Natural killer cell (primary cell): ENCODE measurements at regions not wholly inside any gene's neighbourhood (a gene's known extent, or its start where the extent isn't known, plus 50 kb on each side); places are given as distances from the start of the nearest gene placed in this dataset.

Source experiments
- ATAC-seq, 3 donors: fragments of 150-1000 bp in 2 of 3; fragments of 200-7000 bp in 1 of 3; cut with Tn5 transposase; 1 replicate in 1 of 3; 2 replicates in 2 of 3; pipeline ENCODE4 v1.10.0; 2021; ENCODE audit warnings: mild to moderate bottlenecking in 2 of 3, moderate library complexity in 2 of 3
- DNase-seq, 2 donors: peaks; one replicate each; pipeline versions ENCODE4 v3.0.0 to v3.0.0-alpha.2; 2013 to 2021; ENCODE audit warnings: mixed read lengths in 1 of 2
- H3K27ac ChIP-seq: one replicate; pipeline ENCODE4 v1.5.1; 2013; ENCODE audit warnings: mild to moderate bottlenecking, low read length
- H3K27me3 ChIP-seq: one replicate; pipeline ENCODE4 v1.6.1; 2013; ENCODE audit warnings: low read length; ENCODE audit not compliant: control insufficient read depth, insufficient read depth
- H3K36me3 ChIP-seq: one replicate; pipeline ENCODE4 v1.6.1; 2013; ENCODE audit warnings: low read length; ENCODE audit not compliant: control insufficient read depth, insufficient read depth
- H3K4me1 ChIP-seq: one replicate; pipeline ENCODE4 v1.6.1; 2013; ENCODE audit warnings: low read length; ENCODE audit not compliant: control insufficient read depth, insufficient read depth
- H3K4me3 ChIP-seq: one replicate; pipeline ENCODE4 v1.5.1; 2013; ENCODE audit warnings: low read length
- H3K9me3 ChIP-seq: one replicate; pipeline ENCODE4 v1.6.1; 2013; ENCODE audit warnings: low read length; ENCODE audit not compliant: control insufficient read depth, insufficient read depth
- H3K27ac Mint-ChIP-seq, 2 donors: one replicate each; pipeline ENCODE4 v1.8.0; 2022; ENCODE audit warnings: mild to moderate bottlenecking in 2 of 2, mixed read lengths in 2 of 2, moderate library complexity in 1 of 2
- H3K27me3 Mint-ChIP-seq, 2 donors: one replicate each; pipeline ENCODE4 v1.8.0; 2022; ENCODE audit warnings: low read depth in 2 of 2, mixed read lengths in 2 of 2
- H3K36me3 Mint-ChIP-seq: one replicate; pipeline ENCODE4 v1.8.0; 2022; ENCODE audit warnings: mixed read lengths
- H3K4me1 Mint-ChIP-seq, 2 donors: one replicate each; pipeline ENCODE4 v1.8.0; 2022; ENCODE audit warnings: mixed read lengths in 2 of 2
- H3K4me3 Mint-ChIP-seq: one replicate; pipeline ENCODE4 v1.8.0; 2022; ENCODE audit warnings: mild to moderate bottlenecking, moderate library complexity, mixed read lengths
- H3K9me3 Mint-ChIP-seq, 2 donors: one replicate each; pipeline ENCODE4 v1.8.0; 2022; ENCODE audit warnings: mixed read lengths in 2 of 2
- WGBS: methylation state at CpG from one replicate; pipeline ENCODE4 v1.1.7; 2013; ENCODE audit warnings: missing lambda C conversion rate; ENCODE audit not compliant: insufficient coverage; 5-methylcytosine and 5-hydroxymethylcytosine counted together
- intact Hi-C: fragments of 100-400 bp; cut with micrococcal nuclease; formaldehyde crosslinking; loops from one replicate; pipeline ENCODE4 v1.14.2; 2022
- TF ChIP-seq, protein P1 (sequence below): fragments of 200-600 bp; IDR thresholded peaks from one replicate; pipeline ENCODE4 v1.8.0; 2022; ENCODE audit warnings: antibody characterized with exemption

DNA sequence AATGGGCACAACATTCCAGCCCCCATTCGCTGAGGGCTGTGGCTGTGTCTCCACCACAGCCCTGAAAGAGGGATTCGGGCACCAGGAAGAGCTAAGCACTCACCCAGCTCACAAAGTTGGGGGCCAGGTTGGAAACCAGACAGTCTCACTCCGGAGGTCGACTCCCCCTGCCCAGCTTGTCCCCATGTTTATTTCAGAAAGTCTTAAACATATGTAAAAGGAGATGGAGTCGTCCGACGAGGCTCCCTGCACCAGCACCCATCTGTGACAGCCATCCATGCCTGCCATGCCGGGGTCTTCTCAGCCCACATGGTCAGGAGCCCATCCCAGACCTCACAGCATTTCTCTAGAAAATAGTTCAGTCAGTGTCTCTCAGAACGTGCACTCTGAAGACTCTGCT is 63.6 kb upstream of the STX16 start:
- intact Hi-C loops = no loop called here
- Histone ChIP-seq H3K36me3 (no peaks in the 10 kb centered on the region), H3K4me1 (peaks cover 11% of the 10 kb centered on the region), H3K4me3 (no peak overlapping the region), H3K9me3 (no peaks in the 10 kb centered on the region), H3K27ac (no peak overlapping the region), H3K27me3 (no peaks in the 10 kb centered on the region)
- H3K4me3 Mint-ChIP-seq = no peak overlapping the region
- H3K27ac Mint-ChIP-seq = no peak overlapping the region
- H3K4me1 Mint-ChIP-seq = peaks cover 0 to 6% of the 10 kb centered on the region in 2 donors
- TF ChIP-seq, protein P1, sequence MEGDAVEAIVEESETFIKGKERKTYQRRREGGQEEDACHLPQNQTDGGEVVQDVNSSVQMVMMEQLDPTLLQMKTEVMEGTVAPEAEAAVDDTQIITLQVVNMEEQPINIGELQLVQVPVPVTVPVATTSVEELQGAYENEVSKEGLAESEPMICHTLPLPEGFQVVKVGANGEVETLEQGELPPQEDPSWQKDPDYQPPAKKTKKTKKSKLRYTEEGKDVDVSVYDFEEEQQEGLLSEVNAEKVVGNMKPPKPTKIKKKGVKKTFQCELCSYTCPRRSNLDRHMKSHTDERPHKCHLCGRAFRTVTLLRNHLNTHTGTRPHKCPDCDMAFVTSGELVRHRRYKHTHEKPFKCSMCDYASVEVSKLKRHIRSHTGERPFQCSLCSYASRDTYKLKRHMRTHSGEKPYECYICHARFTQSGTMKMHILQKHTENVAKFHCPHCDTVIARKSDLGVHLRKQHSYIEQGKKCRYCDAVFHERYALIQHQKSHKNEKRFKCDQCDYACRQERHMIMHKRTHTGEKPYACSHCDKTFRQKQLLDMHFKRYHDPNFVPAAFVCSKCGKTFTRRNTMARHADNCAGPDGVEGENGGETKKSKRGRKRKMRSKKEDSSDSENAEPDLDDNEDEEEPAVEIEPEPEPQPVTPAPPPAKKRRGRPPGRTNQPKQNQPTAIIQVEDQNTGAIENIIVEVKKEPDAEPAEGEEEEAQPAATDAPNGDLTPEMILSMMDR = no peak
- peaks cover 18 to 21% of the 10 kb centered on the region in 2 donors for H3K27me3 Mint-ChIP-seq
- ATAC-seq (no peak), DNase-seq (no peak)
- 81% methylated on average over 9 of the region's 9 CpGs for WGBS
- H3K9me3 Mint-ChIP-seq = no peaks in the 10 kb centered on the region
- no peaks in the 10 kb centered on the region for H3K36me3 Mint-ChIP-seq

DNA sequence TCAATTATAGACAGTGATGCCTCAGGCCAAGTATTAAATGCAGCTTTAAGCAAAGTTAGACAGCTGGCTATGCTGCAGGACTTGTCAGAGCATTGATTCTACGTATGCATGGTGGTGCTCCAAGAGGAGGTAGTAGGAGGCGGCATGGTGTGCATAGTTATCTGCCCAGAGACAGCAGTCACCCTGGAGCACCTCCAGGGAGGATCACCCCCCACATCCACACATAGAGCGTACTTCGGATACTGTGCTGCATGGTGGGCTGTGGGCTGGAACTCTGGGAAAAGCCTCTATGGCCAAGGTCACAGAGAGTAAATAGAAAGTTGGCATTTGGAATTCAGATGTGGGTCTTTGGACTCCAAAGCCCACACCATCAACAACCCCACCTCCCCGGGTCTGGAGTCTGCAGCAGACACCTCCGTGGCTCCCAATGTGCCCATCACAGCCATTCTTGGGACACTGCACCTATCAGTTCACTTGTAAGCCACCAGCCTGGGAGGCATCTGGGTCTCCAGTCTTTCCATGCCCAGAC is 64.5 kb upstream of the STX16 start:
- H3K36me3 ChIP-seq = no peaks in the 10 kb centered on the region
- ATAC-seq = no peak
- WGBS = 81% methylated on average over 4 of the region's 6 CpGs

DNA sequence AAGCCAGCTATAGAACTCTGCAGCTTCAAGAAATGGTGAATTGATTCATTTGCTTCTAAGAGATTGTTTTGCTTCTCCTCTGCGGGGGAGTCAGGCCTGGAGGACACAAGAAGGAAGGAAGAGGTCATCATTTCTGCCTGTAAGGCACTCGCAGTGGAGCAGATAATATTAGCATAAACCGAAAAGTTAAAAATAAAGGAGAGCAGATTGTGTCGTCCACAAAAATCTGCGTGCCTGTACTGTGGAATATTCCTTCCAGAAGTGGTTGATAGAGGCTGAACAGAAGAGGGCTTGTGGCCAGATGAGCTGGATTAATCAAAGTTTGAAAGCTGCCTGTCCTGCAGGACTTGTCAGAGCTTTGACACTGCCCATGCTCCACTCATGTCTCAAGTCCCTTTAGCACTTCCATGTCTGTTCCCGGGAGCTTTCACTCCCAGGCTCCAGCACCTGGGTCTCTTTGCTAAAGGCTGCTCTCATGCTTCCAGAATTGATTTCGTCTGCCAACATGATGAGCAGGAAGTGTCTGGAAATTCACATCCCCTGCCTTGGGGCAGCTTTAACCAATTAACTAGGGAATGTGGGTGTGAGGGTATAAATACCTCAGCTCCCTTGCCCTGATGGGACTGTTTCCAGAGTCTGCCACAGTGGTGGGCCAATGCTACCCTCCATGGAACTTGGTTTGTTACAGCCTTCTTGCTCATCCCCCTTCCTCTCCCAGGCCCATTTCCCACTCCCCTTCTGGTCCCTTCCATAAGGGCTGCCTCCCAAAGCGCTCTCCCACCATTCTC is 65.1 kb upstream of the STX16 start:
- no peaks in the 10 kb centered on the region for H3K4me1 Mint-ChIP-seq
- intact Hi-C loops = no loop called here
- Histone ChIP-seq H3K27ac (no peak overlapping the region), H3K4me3 (no peak overlapping the region), H3K27me3 (no peaks in the 10 kb centered on the region), H3K9me3 (no peaks in the 10 kb centered on the region), H3K4me1 (peaks cover 2% of the 10 kb centered on the region), H3K36me3 (no peaks in the 10 kb centered on the region)
- no peaks in the 10 kb centered on the region for H3K36me3 Mint-ChIP-seq
- ATAC-seq = no peak
- no peak overlapping the region for H3K27ac Mint-ChIP-seq
- DNase-seq = no peak
- peaks cover 12 to 20% of the 10 kb centered on the region in 2 donors for H3K27me3 Mint-ChIP-seq
- TF ChIP-seq, protein P1 = no peak
- no peaks in the 10 kb centered on the region for H3K9me3 Mint-ChIP-seq
- WGBS = 70% methylated on average over 8 of the region's 8 CpGs
- H3K4me3 Mint-ChIP-seq = no peak overlapping the region

More for the DNA sequence above, 64.5 kb upstream of the STX16 start:
- H3K27me3 ChIP-seq = no peaks in the 10 kb centered on the region
- Mint-ChIP-seq H3K4me3 (no peak overlapping the region), H3K27me3 (peaks cover 15 to 19% of the 10 kb centered on the region in 2 donors), H3K9me3 (no peaks in the 10 kb centered on the region), H3K36me3 (no peaks in the 10 kb centered on the region), H3K4me1 (peaks cover 0 to 5% of the 10 kb centered on the region in 2 donors), H3K27ac (no peak overlapping the region)
- peaks cover 8% of the 10 kb centered on the region for H3K4me1 ChIP-seq
- no peaks in the 10 kb centered on the region for H3K9me3 ChIP-seq
- TF ChIP-seq, protein P1 = no peak
- DNase-seq = no peak
- intact Hi-C loops = no loop called here
- no peak overlapping the region for H3K27ac ChIP-seq
- no peak overlapping the region for H3K4me3 ChIP-seq
